ENCODE measurements at regions not wholly inside any gene's neighbourhood (a gene's known extent, or its start where the extent isn't known, plus 50 kb on each side); places are given as distances from the start of the nearest gene placed in this dataset.

GRCh38 chr18:40812981-40813515, 1142.0 kb upstream of the PIK3C3 start:
- Mint-ChIP-seq H3K27ac (ENCODE audit: low read depth, unreplicated experiment) (no peak overlapping the region), H3K4me1 (ENCODE audit: insufficient read depth, unreplicated experiment) (peaks cover 14% of the 10 kb centered on the region), H3K36me3 (ENCODE audit: insufficient read depth, unreplicated experiment) (no peaks in the 10 kb centered on the region), H3K27me3 (ENCODE audit: insufficient read depth, unreplicated experiment) (no peaks in the 10 kb centered on the region), H3K9me3 (ENCODE audit: unreplicated experiment) (no peaks in the 10 kb centered on the region), H3K4me3 (ENCODE audit: unreplicated experiment) (no peak overlapping the region)
- no peak for DNase-seq (ENCODE audit: unreplicated experiment)
- no TSS peak for BruUV-seq (replicated peaks)
- no peak for TF ChIP-seq CTCF (IDR thresholded peaks at IDR 0.05; ENCODE audit: unreplicated experiment)
- POLR2A ChIA-PET, result no interaction called here
- CTCF ChIA-PET, result no interaction called here
- intact Hi-C loops (cut with micrococcal nuclease), result no loop called here

GRCh38 chr18:40810372-40810771, 1144.7 kb upstream of the PIK3C3 start:
- no peak overlapping the region for H3K4me3 Mint-ChIP-seq (ENCODE audit: unreplicated experiment)
- CTCF ChIA-PET, result interaction anchor here (0.6 kb wide), 1 partner anchor 14 kb away, joined by 4 read pairs; no protein-coding TSS in a partner anchor
- no peaks in the 10 kb centered on the region for H3K9me3 Mint-ChIP-seq (ENCODE audit: unreplicated experiment)
- H3K4me1 Mint-ChIP-seq (ENCODE audit: insufficient read depth, unreplicated experiment), result peaks cover 14% of the 10 kb centered on the region
- BruUV-seq (replicated peaks), result no TSS peak
- POLR2A ChIA-PET, result interaction anchor here (0.9 kb wide), 1 partner anchor 57 kb away, joined by 3 read pairs; no protein-coding TSS in a partner anchor
- intact Hi-C loops (cut with micrococcal nuclease), result no loop called here
- peak; percentile 53 for DNase-seq (ENCODE audit: unreplicated experiment)
- H3K36me3 Mint-ChIP-seq (ENCODE audit: insufficient read depth, unreplicated experiment), result no peaks in the 10 kb centered on the region
- no peak overlapping the region for H3K27ac Mint-ChIP-seq (ENCODE audit: low read depth, unreplicated experiment)
- H3K27me3 Mint-ChIP-seq (ENCODE audit: insufficient read depth, unreplicated experiment), result no peaks in the 10 kb centered on the region
- no peak for TF ChIP-seq CTCF (IDR thresholded peaks at IDR 0.05; ENCODE audit: unreplicated experiment)

- Mint-ChIP-seq H3K9me3 (ENCODE audit: unreplicated experiment) (no peaks in the 10 kb centered on the region), H3K27ac (ENCODE audit: low read depth, unreplicated experiment) (no peak overlapping the region), H3K4me3 (ENCODE audit: unreplicated experiment) (no peak overlapping the region), H3K27me3 (ENCODE audit: insufficient read depth, unreplicated experiment) (no peaks in the 10 kb centered on the region), H3K4me1 (ENCODE audit: insufficient read depth, unreplicated experiment) (no peaks in the 10 kb centered on the region), H3K36me3 (ENCODE audit: insufficient read depth, unreplicated experiment) (no peaks in the 10 kb centered on the region)
- intact Hi-C loops (cut with micrococcal nuclease), result no loop called here
- ChIA-PET CTCF (interaction anchor here (0.6 to 0.7 kb wide), 2 partner anchors 25 to 306 kb away, joined by 3 read pairs; no protein-coding TSS in a partner anchor), POLR2A (no interaction called here)
- no peak for DNase-seq (ENCODE audit: unreplicated experiment)
- no TSS peak for BruUV-seq (replicated peaks)
- no peak for TF ChIP-seq CTCF (IDR thresholded peaks at IDR 0.05; ENCODE audit: unreplicated experiment)
These were observed 1165.7 kb upstream of the PIK3C3 start for GRCh38 chr18:40789286-40789685.

GRCh38 chr18:40782453-40783130, 1172.4 kb upstream of the PIK3C3 start:
- intact Hi-C loops (cut with micrococcal nuclease), result no loop called here
- ChIA-PET CTCF (no interaction called here), POLR2A (interaction anchor here (0.6 kb wide), 1 partner anchor 1247 kb away, joined by 4 read pairs; no protein-coding TSS in a partner anchor)
- Mint-ChIP-seq H3K4me3 (ENCODE audit: unreplicated experiment) (no peak overlapping the region), H3K9me3 (ENCODE audit: unreplicated experiment) (no peaks in the 10 kb centered on the region), H3K36me3 (ENCODE audit: insufficient read depth, unreplicated experiment) (no peaks in the 10 kb centered on the region), H3K27ac (ENCODE audit: low read depth, unreplicated experiment) (no peak overlapping the region), H3K27me3 (ENCODE audit: insufficient read depth, unreplicated experiment) (no peaks in the 10 kb centered on the region), H3K4me1 (ENCODE audit: insufficient read depth, unreplicated experiment) (no peaks in the 10 kb centered on the region)
- DNase-seq (ENCODE audit: unreplicated experiment), result no peak
- no TSS peak for BruUV-seq (replicated peaks)
- TF ChIP-seq CTCF (IDR thresholded peaks at IDR 0.05; ENCODE audit: unreplicated experiment), result no peak

Data from MCF 10A (cell line).